Femur (tissue), 1 donor: ENCODE measurements at regions not wholly inside any gene's neighbourhood (a gene's known extent, or its start where the extent isn't known, plus 50 kb on each side); places are given as distances from the start of the nearest gene placed in this dataset.
A peak's percentile ranks its signal among the peaks of the same experiment; 100 is the strongest.

Experiments
- DNase-seq: peaks from one replicate; pipeline ENCODE4 v3.0.0-alpha.2; 2017

- DNase-seq, result no peak
Observed at GRCh38 chr13:53520132-53520531, 491.5 kb downstream of the OLFM4 start.

- no peak for DNase-seq
Observed at GRCh38 chr13:53522034-53522433, 493.4 kb downstream of the OLFM4 start.

GRCh38 chr13:53537586-53537985, 509.0 kb downstream of the OLFM4 start:
- DNase-seq, result no peak

GRCh38 chr13:53545340-53545941, 516.8 kb downstream of the OLFM4 start:
- no peak for DNase-seq

- no peak for DNase-seq
Observed at GRCh38 chr13:53560556-53560955, 531.9 kb downstream of the OLFM4 start.

GRCh38 chr13:53562419-53562818, 533.8 kb downstream of the OLFM4 start:
- DNase-seq, result no peak

GRCh38 chr13:53568491-53568890, 539.9 kb downstream of the OLFM4 start:
- DNase-seq, result no peak

GRCh38 chr13:53569453-53569852, 540.8 kb downstream of the OLFM4 start:
- peak; percentile 53 for DNase-seq

- DNase-seq, result no peak
Observed at GRCh38 chr13:53601113-53601512, 572.5 kb downstream of the OLFM4 start.

GRCh38 chr13:53605326-53605725, 576.7 kb downstream of the OLFM4 start:
- no peak for DNase-seq

- DNase-seq, result no peak
Observed at GRCh38 chr13:53612200-53612599, 583.6 kb downstream of the OLFM4 start.

- DNase-seq, result no peak
Observed at GRCh38 chr13:53622456-53622855, 593.8 kb downstream of the OLFM4 start.

- DNase-seq, result no peak
Observed at GRCh38 chr13:53623146-53623545, 594.5 kb downstream of the OLFM4 start.

GRCh38 chr13:53631511-53631910, 602.9 kb downstream of the OLFM4 start:
- DNase-seq, result no peak

GRCh38 chr13:53638040-53638439, 609.4 kb downstream of the OLFM4 start:
- no peak for DNase-seq

GRCh38 chr13:53642306-53642705, 613.7 kb downstream of the OLFM4 start:
- no peak for DNase-seq

GRCh38 chr13:53648673-53649072, 620.1 kb downstream of the OLFM4 start:
- no peak for DNase-seq

- DNase-seq, result no peak
Observed at GRCh38 chr13:53672005-53672404, 643.4 kb downstream of the OLFM4 start.

GRCh38 chr13:53683146-53683545, 654.5 kb downstream of the OLFM4 start:
- no peak for DNase-seq

- DNase-seq, result no peak
Observed at GRCh38 chr13:53683608-53684007, 655.0 kb downstream of the OLFM4 start.

- no peak for DNase-seq
Observed at GRCh38 chr13:53691417-53691816, 662.8 kb downstream of the OLFM4 start.

GRCh38 chr13:53694814-53695532, 666.4 kb downstream of the OLFM4 start:
- no peak for DNase-seq

GRCh38 chr13:53703371-53704080, 674.9 kb downstream of the OLFM4 start:
- no peak for DNase-seq

- DNase-seq, result no peak
Observed at GRCh38 chr13:53719281-53719680, 690.7 kb downstream of the OLFM4 start.
